Upper lobe of left lung (tissue), 4 donors: ENCODE measurements at regions not wholly inside any gene's neighbourhood (a gene's known extent, or its start where the extent isn't known, plus 50 kb on each side); places are given as distances from the start of the nearest gene placed in this dataset.
"Not testable (repeated sequence)": the region's sequence is repeated elsewhere in the genome, so short reads cannot be mapped to it uniquely, and the experiment has no call there.

ENCODE experiments used
- POLR2A ChIP-seq, 4 donors: fragments of 450-650 bp; IDR thresholded peaks; one replicate each; pipeline ENCODE4 v1.5.1; 2016 to 2017; ENCODE audit warnings: antibody characterized with exemption in 4 of 4, mild to moderate bottlenecking in 2 of 4
- TF ChIP-seq, protein P1 (sequence below), 6 experiments: fragments of 450-650 bp in 4 of 6; fragments of 200-600 bp in 2 of 6; sonication (generic) in 2 of 6; IDR thresholded peaks; one replicate each; pipeline ENCODE4 v1.5.1; 2016 to 2019; ENCODE audit warnings: antibody characterized with exemption in 6 of 6

DNA sequence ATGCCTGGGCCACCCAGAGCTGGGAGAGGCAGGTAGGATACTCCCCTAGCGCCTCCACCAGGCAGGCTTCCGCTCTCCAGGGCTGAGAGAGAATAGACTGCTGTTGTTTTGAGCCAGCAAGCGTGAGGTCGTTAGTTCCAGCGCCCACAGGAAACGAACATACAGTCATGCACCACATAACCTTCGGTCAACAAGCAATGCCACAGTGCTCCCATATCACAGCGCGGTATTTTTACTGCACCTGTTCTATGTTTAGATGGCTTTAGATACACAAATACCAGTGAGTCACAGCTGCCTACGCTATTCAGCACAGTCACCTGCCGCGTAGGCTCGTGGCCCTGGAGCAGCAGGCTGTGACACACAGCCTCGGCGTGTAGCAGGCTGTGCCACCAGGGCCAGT is 5502.3 kb upstream of the TPTE start:
- TF ChIP-seq, protein P1, sequence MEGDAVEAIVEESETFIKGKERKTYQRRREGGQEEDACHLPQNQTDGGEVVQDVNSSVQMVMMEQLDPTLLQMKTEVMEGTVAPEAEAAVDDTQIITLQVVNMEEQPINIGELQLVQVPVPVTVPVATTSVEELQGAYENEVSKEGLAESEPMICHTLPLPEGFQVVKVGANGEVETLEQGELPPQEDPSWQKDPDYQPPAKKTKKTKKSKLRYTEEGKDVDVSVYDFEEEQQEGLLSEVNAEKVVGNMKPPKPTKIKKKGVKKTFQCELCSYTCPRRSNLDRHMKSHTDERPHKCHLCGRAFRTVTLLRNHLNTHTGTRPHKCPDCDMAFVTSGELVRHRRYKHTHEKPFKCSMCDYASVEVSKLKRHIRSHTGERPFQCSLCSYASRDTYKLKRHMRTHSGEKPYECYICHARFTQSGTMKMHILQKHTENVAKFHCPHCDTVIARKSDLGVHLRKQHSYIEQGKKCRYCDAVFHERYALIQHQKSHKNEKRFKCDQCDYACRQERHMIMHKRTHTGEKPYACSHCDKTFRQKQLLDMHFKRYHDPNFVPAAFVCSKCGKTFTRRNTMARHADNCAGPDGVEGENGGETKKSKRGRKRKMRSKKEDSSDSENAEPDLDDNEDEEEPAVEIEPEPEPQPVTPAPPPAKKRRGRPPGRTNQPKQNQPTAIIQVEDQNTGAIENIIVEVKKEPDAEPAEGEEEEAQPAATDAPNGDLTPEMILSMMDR (IDR thresholded peaks at IDR 0.05): not testable (repeated sequence)
- not testable (repeated sequence) for TF ChIP-seq POLR2A (IDR thresholded peaks at IDR 0.05)
